Activated CD8-positive, alpha-beta memory T cell treated with anti-CD3 and anti-CD28 coated beads, Interleukin-2, amount 50 U/mL, for 24 hours (primary cell): ENCODE measurements at regions not wholly inside any gene's neighbourhood (a gene's known extent, or its start where the extent isn't known, plus 50 kb on each side); places are given as distances from the start of the nearest gene placed in this dataset.
"Not testable (repeated sequence)": the region's sequence is repeated elsewhere in the genome, so short reads cannot be mapped to it uniquely, and the experiment has no call there.

ENCODE experiments used
- DNase-seq: peaks from one replicate; pipeline ENCODE4 v3.0.0-alpha.2; 2020; ENCODE audit errors: extremely low read depth

GRCh38 chr2:82811946-82812345 is 1647.1 kb downstream of the SUCLG1 start:
- DNase-seq: no peak

GRCh38 chr2:82803307-82803706 is 1655.8 kb downstream of the SUCLG1 start:
- no peak for DNase-seq

GRCh38 chr2:82797469-82797868 is 1661.6 kb downstream of the SUCLG1 start:
- DNase-seq: no peak

- DNase-seq: no peak
Observed at GRCh38 chr2:82796132-82796531, 1662.9 kb downstream of the SUCLG1 start.

DNA sequence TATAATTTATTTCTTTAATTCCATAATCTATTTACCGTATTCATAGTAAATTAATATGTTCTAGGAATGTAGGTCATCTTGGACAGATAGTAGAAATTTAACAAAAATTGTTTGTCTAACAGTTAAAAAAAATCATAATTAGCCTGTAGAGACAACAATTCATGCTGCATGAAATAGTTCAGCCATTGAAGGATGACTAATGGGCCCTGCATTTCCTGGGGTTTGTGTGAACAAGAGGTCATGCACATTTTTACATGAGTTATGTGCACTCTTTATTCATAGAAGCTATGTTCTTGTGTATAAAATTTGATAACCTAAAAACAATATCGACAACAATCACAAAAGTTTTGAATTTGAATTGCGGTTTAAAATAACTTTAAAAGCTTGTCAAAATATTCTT is 1663.6 kb downstream of the SUCLG1 start:
- no peak for DNase-seq

DNA sequence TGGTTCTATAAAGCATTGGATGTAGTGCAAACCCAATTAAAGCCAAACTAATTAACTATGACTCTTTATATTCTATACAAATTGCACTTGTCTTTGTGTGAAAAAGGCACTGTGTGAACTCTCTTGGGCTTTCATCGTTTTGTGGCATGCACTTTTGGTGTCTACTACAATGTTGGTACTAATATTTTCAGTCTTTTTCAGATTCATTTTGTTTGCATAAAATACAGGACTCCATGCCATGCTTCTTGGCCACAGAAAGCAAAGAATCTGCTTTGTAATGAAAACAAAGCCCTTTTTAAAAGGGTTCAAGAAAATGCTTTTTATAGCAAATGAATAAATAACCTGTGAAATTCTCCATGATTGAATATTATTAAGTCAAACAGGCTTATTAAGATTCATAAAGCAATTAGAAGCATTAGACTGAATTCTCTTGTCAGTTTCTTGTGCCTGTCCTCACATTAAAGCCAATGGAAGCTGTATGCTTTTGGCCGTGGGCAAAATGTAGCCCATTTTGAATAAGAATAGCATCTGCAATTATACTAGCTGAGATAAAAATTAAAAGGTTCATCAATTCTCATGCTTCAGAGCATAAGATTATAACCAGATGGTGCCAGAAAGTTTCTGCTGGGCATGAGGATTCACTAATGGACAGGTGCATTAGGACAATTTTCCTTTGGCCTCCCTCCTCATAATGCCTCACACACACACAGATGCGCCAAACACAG is 1665.2 kb downstream of the SUCLG1 start:
- no peak for DNase-seq

DNA sequence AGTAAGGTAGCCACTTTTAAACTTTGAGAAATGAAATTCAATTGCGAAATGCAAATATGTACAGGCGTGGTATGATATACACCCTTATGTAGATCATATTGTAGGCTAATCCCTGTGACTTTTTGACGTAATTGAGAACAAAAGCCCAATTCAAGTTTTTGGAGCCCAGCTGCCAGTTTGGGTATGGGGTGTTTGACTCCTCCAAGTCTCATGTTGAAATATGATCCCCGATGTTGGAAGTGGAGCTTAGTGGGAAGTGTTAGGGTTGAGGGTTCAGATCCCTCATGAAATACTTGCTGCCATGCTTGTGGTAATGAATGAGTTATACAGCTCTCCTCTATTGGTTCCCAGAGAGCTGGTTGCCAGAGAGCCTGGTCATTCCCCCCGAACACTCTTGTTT is 1666.8 kb downstream of the SUCLG1 start:
- DNase-seq: no peak

GRCh38 chr2:82790206-82791021 is 1668.7 kb downstream of the SUCLG1 start:
- DNase-seq: no peak

DNA sequence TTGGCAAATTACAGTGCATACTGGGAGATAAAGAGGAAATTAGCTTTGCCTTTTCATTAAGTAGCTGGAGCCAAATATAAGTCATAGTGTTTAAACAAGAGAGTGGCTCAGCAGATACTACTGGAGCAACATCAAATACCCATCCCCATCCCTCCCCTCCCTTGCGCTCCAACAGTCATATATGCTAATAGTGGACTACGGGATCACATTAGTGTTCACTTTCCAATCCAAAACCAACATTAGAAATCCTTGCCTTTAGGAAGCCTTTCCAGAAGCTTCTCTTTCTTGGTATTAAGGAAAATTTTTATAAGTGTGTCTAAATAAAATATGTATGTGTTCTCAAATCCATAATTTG is 1669.3 kb downstream of the SUCLG1 start:
- DNase-seq: no peak

- no peak for DNase-seq
Observed at GRCh38 chr2:82781176-82781915, 1677.7 kb downstream of the SUCLG1 start.

DNA sequence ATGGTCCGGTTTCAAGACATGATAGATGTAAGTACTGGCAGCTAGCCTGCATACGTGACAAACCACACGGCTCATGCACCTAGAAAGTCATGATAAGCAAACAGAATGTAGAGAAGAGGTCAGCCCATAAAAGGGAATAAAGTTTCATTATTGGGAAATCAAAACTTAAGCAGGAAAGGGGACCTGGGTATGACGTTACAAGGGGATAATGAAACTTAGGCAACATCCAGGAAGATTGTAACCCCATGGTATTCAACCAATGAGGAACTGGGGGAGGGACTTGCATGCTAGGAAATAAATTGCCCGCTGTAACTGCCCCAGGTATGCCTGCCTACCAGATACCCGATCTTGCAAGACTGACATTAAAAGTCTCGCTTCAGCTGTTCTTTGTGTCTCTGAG is 1679.0 kb downstream of the SUCLG1 start:
- DNase-seq: no peak

DNA sequence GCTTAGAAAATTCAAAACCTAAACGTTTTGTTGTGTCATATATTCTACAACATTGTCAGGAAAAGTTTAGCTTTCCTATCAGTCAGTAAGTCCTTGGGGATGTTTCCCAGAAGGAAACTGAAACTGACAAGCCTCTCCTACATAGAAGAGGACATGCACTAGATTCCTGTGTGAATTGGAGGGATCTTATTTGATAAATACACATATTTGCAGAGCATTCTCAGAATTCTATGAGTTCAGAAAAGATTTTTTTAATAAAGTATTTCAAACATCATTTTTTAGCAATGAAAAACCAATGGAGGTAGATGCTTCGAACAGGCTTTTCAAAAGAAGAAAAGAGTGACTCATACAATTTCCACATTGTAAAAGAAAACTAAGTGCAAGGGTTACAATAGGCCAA is 1706.7 kb downstream of the SUCLG1 start:
- no peak for DNase-seq

DNA sequence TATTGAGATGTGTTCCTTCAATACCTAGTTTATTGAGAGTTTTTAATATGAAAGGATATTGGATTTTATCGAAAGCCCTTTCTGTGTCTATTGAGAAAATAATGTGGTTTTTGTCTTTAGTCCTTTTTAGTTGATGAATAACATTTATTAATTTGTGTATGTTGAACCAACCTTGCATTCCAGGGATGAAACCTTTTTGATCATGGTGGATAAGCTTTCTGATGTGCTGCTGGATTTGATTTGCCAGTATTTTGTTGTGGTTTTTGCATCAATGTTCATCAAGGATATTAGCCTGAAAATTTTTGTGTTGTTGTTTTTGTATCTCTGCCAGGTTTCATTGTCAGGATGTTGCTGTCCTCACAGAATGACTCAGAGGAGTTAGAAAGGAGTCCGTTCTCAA is 1710.4 kb downstream of the SUCLG1 start:
- no peak for DNase-seq

- DNase-seq: no peak
Observed at GRCh38 chr2:82740527-82740926, 1718.6 kb downstream of the SUCLG1 start.

DNA sequence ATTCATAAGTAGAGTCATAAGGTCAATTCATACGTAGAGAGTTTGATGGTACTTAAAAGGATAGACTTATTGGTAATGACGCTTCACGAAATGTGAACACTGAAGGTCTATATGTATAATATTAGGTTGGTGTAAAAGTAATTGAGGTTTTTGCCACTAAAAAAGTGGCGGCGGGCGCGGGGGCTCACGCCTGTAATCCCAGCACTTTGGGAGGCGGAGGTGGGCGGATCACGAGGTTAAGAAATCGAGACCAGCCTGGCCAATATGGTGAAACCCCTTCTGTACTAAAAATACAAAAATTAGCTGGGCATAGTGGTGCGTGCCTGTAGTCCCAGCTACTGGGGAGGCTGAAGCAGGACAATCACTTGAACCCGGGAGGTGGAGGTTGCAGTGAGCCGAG is 1721.1 kb downstream of the SUCLG1 start:
- DNase-seq: not testable (repeated sequence)

GRCh38 chr2:82735336-82735735 is 1723.7 kb downstream of the SUCLG1 start:
- DNase-seq: no peak

DNA sequence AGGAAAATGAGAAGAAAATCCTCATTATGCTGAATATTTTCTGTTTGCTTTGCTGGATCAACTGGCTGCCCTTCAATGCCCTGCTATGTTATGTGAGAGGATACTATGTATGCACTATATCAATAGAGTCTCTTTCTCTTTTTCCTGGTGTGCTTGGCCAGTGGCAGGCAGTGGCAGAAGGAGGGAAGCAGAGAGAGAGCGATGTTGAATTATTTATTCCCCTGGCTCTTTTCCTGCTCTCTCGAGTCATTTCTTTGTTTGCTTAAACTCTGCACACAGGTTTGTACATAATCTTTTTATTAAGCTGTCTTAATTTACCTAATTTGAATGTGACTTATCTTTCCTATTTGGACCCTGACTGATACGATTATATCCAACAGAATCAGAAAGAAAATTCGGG is 1727.3 kb downstream of the SUCLG1 start:
- no peak for DNase-seq

- DNase-seq: no peak
Observed at GRCh38 chr2:82730811-82731210, 1728.3 kb downstream of the SUCLG1 start.

- no peak for DNase-seq
Observed at GRCh38 chr2:82728090-82728489, 1731.0 kb downstream of the SUCLG1 start.

- DNase-seq: no peak
Observed at GRCh38 chr2:82708681-82709080, 1750.4 kb downstream of the SUCLG1 start.

- DNase-seq: no peak
Observed at GRCh38 chr2:82697231-82697630, 1761.8 kb downstream of the SUCLG1 start.

DNA sequence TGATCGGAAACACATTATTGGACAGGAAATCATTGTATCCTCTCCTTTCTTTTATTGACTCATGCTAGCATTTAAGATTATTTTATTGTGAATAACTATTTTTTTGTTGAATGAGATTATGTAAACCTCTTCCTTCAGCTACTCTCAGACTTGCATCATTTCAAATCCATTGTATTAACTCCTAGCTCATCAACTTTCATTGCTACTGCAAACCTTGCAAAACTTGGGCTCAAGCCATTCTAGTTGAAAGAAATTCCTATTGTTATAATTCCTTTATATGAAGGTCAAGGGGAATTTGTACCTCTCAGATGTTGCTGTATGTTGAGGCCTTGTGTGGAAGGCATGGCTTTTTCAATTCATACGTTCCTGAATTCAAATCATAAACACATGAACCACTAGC is 1764.6 kb downstream of the SUCLG1 start:
- no peak for DNase-seq
